Gastroesophageal sphincter (tissue), 4 donors: ENCODE measurements at regions not wholly inside any gene's neighbourhood (a gene's known extent, or its start where the extent isn't known, plus 50 kb on each side); places are given as distances from the start of the nearest gene placed in this dataset.

Experiments
- ATAC-seq: fragments of 150-250 bp; one replicate; pipeline ENCODE4 v1.9.1; 2016; ENCODE audit warnings: mild to moderate bottlenecking, moderate library complexity
- H3K27ac ChIP-seq, 4 donors: fragments of 200-600 bp; sonication (generic) in 3 of 4; 1 replicate in 3 of 4; 2 replicates in 1 of 4; pipeline ENCODE4 v1.5.1; 2016 to 2019
- H3K27me3 ChIP-seq: fragments of 200-600 bp; sonication (generic); one replicate; pipeline ENCODE4 v1.5.1; 2019
- H3K36me3 ChIP-seq, 2 donors: fragments of 200-600 bp; sonication (generic); one replicate each; pipeline ENCODE4 v1.5.1; 2019; ENCODE audit warnings: control low read depth in 1 of 2
- H3K4me1 ChIP-seq, 3 donors: fragments of 200-600 bp; sonication (generic); 1 replicate in 2 of 3; 2 replicates in 1 of 3; pipeline ENCODE4 v1.5.1; 2016 to 2019; ENCODE audit warnings: control low read depth in 2 of 3
- H3K4me3 ChIP-seq, 2 donors: fragments of 200-600 bp; sonication (generic); one replicate each; pipeline ENCODE4 v1.5.1; 2019; ENCODE audit warnings: mild to moderate bottlenecking in 1 of 2, moderate library complexity in 1 of 2
- H3K9me3 ChIP-seq, 3 donors: fragments of 200-600 bp; sonication (generic); one replicate each; pipeline ENCODE4 v1.5.1; 2017 to 2019; ENCODE audit warnings: control low read depth in 2 of 3
- EP300 ChIP-seq: sonication (generic); formaldehyde crosslinking; IDR thresholded peaks from one replicate; pipeline ENCODE4 v1.6.1; 2017; ENCODE audit warnings: antibody characterized with exemption, mild to moderate bottlenecking
- POLR2A ChIP-seq, 2 donors: fragments of 450-650 bp; IDR thresholded peaks; one replicate each; pipeline ENCODE4 v1.6.1; 2017; ENCODE audit warnings: antibody characterized with exemption in 2 of 2, mild to moderate bottlenecking in 2 of 2, moderate library complexity in 1 of 2
- POLR2AphosphoS5 ChIP-seq: sonication (generic); formaldehyde crosslinking; IDR thresholded peaks from one replicate; pipeline ENCODE4 v1.6.1; 2017; ENCODE audit warnings: antibody characterized with exemption
- WGBS, 2 donors: methylation state at CpG; one replicate each; pipeline ENCODE4 v1.1.5; 2018; ENCODE audit warnings: low coverage in 1 of 2; 5-methylcytosine and 5-hydroxymethylcytosine counted together
- TF ChIP-seq, protein P1 (sequence below), 4 experiments: fragments of 200-600 bp in 2 of 4; fragments of 450-650 bp in 2 of 4; sonication (generic) in 1 of 4; IDR thresholded peaks; one replicate each; pipeline ENCODE4 v1.5.1; 2017 to 2019; ENCODE audit warnings: antibody characterized with exemption in 4 of 4, mild to moderate bottlenecking in 2 of 4, moderate library complexity in 2 of 4

- peaks cover 12% of the 10 kb centered on the region for H3K27me3 ChIP-seq
- no peaks in the 10 kb centered on the region for H3K9me3 ChIP-seq
- H3K36me3 ChIP-seq, result no peaks in the 10 kb centered on the region
- H3K4me1 ChIP-seq, result no peaks in the 10 kb centered on the region
- H3K27ac ChIP-seq, result no peak overlapping the region
- H3K4me3 ChIP-seq, result no peak overlapping the region
- no peak for TF ChIP-seq POLR2AphosphoS5
- ATAC-seq, result no peak
- 88 to 94% methylated on average over 4 to 9 of the region's 15 CpGs for WGBS, 2 donors
These were observed 724.3 kb downstream of the TBC1D22A start for GRCh38 chr22:47486569-47487312.

DNA sequence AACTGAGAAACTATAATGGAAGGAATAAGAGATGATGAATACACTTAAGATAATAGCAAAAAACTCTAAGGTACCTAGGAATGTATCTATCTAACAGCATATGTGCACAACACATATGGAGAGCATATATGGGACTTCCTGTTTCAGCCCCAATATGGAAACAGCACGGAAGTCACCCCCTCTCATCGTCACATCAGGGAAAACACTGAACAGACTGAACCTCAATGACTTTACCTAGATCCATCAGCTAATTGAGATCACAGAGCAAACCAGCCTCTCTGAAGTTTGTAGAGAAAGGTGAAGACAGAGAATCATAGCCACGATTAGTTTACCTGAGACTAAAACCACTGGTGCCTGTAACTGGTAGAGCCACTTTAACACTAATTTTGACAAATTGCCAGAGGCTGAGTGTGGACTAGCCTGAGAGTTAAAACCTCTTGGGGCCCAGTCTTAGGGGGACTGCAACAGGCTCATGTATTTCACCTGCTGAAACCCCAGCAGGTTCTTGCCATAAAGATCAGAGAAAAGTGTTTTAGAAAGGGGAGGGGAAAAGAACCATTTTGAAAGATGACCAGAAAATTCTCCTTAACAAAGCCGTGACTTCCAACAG lies 722.6 kb downstream of the TBC1D22A start:
- TF ChIP-seq POLR2AphosphoS5 (no peak), EP300 (no peak), POLR2A (IDR thresholded peaks at IDR 0.05) (no peak)
- TF ChIP-seq, protein P1, sequence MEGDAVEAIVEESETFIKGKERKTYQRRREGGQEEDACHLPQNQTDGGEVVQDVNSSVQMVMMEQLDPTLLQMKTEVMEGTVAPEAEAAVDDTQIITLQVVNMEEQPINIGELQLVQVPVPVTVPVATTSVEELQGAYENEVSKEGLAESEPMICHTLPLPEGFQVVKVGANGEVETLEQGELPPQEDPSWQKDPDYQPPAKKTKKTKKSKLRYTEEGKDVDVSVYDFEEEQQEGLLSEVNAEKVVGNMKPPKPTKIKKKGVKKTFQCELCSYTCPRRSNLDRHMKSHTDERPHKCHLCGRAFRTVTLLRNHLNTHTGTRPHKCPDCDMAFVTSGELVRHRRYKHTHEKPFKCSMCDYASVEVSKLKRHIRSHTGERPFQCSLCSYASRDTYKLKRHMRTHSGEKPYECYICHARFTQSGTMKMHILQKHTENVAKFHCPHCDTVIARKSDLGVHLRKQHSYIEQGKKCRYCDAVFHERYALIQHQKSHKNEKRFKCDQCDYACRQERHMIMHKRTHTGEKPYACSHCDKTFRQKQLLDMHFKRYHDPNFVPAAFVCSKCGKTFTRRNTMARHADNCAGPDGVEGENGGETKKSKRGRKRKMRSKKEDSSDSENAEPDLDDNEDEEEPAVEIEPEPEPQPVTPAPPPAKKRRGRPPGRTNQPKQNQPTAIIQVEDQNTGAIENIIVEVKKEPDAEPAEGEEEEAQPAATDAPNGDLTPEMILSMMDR (IDR thresholded peaks at IDR 0.05), result no peak
- H3K4me1 ChIP-seq, result no peaks in the 10 kb centered on the region
- H3K27ac ChIP-seq, result no peak overlapping the region
- no peaks in the 10 kb centered on the region for H3K36me3 ChIP-seq
- 64 to 71% methylated on average over 3 to 4 of the region's 4 CpGs for WGBS, 2 donors
- H3K27me3 ChIP-seq, result peaks cover 12% of the 10 kb centered on the region
- H3K4me3 ChIP-seq, result no peak overlapping the region
- ATAC-seq, result no peak
- H3K9me3 ChIP-seq, result no peaks in the 10 kb centered on the region

DNA sequence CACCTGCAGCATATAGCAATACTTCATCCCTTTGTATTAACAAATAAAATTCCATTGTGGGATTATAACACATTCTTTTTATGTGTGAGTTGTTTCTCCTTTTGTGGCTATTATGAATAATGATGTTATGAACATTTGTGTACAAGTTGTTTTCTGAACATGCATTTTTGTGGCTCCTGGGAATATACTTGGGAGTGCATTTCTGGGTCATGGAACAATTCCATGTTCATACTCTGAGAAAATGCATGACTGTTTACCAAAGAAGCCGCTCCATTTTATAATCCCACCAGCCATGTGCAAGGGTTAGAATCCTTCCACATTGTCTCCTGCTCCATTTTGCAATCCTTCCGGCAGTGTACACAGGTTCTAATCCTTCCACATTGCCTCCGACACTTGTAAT lies 713.8 kb downstream of the TBC1D22A start:
- no peak for ATAC-seq
- Histone ChIP-seq H3K4me3 (no peak overlapping the region), H3K27me3 (peaks cover 22% of the 10 kb centered on the region), H3K4me1 (peaks cover 0 to 7% (median 0%) of the 10 kb centered on the region in 3 donors), H3K9me3 (no peaks in the 10 kb centered on the region), H3K36me3 (no peaks in the 10 kb centered on the region), H3K27ac (no peak overlapping the region)
- TF ChIP-seq POLR2AphosphoS5 (no peak), POLR2A (IDR thresholded peaks at IDR 0.05) (no peak), EP300 (no peak)
- TF ChIP-seq, protein P1 (IDR thresholded peaks at IDR 0.05), result no peak
- 87 to 93% methylated on average over 3 of the region's 3 CpGs for WGBS, 2 donors

DNA sequence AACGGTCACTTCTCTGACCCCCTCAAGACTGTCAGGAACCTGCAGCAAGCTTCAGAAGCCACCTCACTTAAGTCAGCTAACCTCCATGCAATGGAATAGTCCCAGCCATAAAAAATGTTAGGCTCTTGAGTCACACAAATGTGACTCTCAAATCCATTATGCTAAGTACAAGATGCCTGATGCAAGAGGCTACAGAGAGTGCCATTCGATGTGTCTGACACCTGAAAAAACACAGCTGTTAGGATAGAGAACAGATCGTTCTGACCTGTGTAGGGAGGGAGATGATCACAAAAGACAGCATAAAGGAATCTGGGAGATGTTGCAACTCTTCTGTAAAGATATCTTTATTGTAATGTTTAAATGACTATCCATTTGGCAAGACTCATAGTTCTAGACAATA lies 712.4 kb downstream of the TBC1D22A start:
- no peak overlapping the region for H3K27ac ChIP-seq
- TF ChIP-seq EP300 (no peak), POLR2A (IDR thresholded peaks at IDR 0.05) (no peak), POLR2AphosphoS5 (no peak)
- TF ChIP-seq, protein P1 (IDR thresholded peaks at IDR 0.05), result no peak
- H3K36me3 ChIP-seq, result no peaks in the 10 kb centered on the region
- no peak for ATAC-seq
- H3K27me3 ChIP-seq, result peaks cover 30% of the 10 kb centered on the region
- no peaks in the 10 kb centered on the region for H3K9me3 ChIP-seq
- no peak overlapping the region for H3K4me3 ChIP-seq
- peaks cover 0 to 7% (median 0%) of the 10 kb centered on the region in 3 donors for H3K4me1 ChIP-seq
- 54 to 75% methylated on average over 1 to 3 of the region's 3 CpGs for WGBS, 2 donors

GRCh38 chr22:47474464-47474863 lies 712.0 kb downstream of the TBC1D22A start:
- WGBS, 2 donors, result 62 to 86% methylated on average over 6 of the region's 6 CpGs
- no peak overlapping the region for H3K4me3 ChIP-seq
- peaks cover 33% of the 10 kb centered on the region for H3K27me3 ChIP-seq
- H3K4me1 ChIP-seq, result peaks cover 0 to 7% (median 0%) of the 10 kb centered on the region in 3 donors
- no peaks in the 10 kb centered on the region for H3K9me3 ChIP-seq
- H3K36me3 ChIP-seq, result no peaks in the 10 kb centered on the region
- TF ChIP-seq POLR2AphosphoS5 (no peak), EP300 (no peak), POLR2A (IDR thresholded peaks at IDR 0.05) (no peak)
- TF ChIP-seq, protein P1 (IDR thresholded peaks at IDR 0.05), result no peak
- no peak overlapping the region for H3K27ac ChIP-seq
- no peak for ATAC-seq
